ENCODE measurements at regions not wholly inside any gene's neighbourhood (a gene's known extent, or its start where the extent isn't known, plus 50 kb on each side); places are given as distances from the start of the nearest gene placed in this dataset.

DNA sequence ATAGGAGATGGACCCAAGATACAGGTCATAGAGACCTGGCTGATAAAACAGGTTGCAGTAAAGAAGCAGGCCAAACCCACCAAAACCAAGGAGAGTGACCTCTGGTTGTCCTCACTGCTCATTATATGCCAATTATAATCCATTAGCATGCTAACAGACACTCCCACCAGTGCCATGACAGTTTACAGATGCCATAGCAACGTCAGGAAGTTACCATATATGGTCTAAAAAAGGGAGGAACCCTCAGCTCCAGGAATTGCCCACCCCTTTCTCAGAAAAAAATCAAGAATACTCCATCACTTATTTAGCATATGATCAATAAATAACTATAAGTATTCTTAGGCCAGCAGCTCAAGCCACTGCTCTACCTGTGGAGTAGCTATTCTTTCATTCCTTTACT, 574.7 kb upstream of the ID2 start:
- Histone ChIP-seq H3K4me1 (no peaks in the 10 kb centered on the region), H3K9me3 (no peaks in the 10 kb centered on the region), H3K4me3 (no peak overlapping the region), H3K27ac (no peak overlapping the region), H3K27me3 (peaks cover 0 to 2% (median 0%) of the 10 kb centered on the region in 3 donors), H3K36me3 (no peaks in the 10 kb centered on the region)
- no peak for ATAC-seq
- in situ Hi-C loops (cut with MboI; ENCODE audit: low sequenced_read_pairs in 4 of 4) = no loop called here
- DNase-seq = no peak
- TF ChIP-seq POLR2A (IDR thresholded peaks at IDR 0.05) = no peak
- TF ChIP-seq, protein P1, sequence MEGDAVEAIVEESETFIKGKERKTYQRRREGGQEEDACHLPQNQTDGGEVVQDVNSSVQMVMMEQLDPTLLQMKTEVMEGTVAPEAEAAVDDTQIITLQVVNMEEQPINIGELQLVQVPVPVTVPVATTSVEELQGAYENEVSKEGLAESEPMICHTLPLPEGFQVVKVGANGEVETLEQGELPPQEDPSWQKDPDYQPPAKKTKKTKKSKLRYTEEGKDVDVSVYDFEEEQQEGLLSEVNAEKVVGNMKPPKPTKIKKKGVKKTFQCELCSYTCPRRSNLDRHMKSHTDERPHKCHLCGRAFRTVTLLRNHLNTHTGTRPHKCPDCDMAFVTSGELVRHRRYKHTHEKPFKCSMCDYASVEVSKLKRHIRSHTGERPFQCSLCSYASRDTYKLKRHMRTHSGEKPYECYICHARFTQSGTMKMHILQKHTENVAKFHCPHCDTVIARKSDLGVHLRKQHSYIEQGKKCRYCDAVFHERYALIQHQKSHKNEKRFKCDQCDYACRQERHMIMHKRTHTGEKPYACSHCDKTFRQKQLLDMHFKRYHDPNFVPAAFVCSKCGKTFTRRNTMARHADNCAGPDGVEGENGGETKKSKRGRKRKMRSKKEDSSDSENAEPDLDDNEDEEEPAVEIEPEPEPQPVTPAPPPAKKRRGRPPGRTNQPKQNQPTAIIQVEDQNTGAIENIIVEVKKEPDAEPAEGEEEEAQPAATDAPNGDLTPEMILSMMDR (IDR thresholded peaks at IDR 0.05 in 4 of 5, conservative IDR thresholded peaks at IDR 0.05 in 1 of 5) = no peak
- intact Hi-C loops (cut with DNase I; ENCODE audit: low total_unique reads) = no loop called here

DNA sequence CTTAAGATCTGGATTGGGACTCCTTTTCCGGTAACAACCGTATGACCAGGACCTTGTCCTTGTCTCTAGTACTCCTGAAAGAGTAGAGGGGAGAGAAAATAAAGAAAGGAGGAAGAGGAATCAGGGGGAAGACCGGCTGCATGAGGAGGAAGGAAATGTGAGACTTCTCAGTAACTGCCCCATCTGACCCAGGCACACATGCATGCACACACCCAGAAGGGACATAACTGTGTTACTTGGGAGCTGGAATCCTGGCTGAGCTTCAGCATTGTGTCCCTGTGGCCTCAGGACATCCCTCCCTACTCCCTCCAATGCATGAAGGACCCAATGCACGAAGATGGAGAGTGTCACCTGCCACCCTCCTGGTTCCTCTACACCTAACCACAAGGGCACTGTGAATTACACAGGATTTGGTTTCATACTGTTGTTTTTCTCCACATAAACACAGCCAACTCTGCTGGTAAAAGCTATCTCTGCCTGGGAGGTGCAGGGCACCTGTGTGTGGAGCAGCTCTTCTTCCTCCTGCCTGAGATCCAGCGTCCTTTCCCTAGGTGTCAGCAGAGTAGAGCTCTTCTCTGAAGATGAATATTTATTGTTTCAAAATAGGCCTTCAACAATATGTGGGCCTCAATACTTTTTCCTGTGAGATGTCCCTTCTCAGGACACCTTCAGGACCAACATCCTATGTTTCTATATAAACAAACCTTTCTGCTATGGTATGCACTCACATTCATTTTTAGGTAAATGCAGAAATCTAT, 574.1 kb upstream of the ID2 start:
- no peak for ATAC-seq
- H3K27me3 ChIP-seq = peaks cover 0 to 2% (median 0%) of the 10 kb centered on the region in 3 donors
- in situ Hi-C loops (cut with MboI; ENCODE audit: low sequenced_read_pairs in 4 of 4) (no loop called here), intact Hi-C loops (cut with DNase I; ENCODE audit: low total_unique reads) (no loop called here)
- H3K36me3 ChIP-seq = no peaks in the 10 kb centered on the region
- no peaks in the 10 kb centered on the region for H3K9me3 ChIP-seq
- H3K4me3 ChIP-seq = no peak overlapping the region
- no peak for DNase-seq
- TF ChIP-seq POLR2A (IDR thresholded peaks at IDR 0.05) = no peak
- TF ChIP-seq, protein P1 (IDR thresholded peaks at IDR 0.05 in 4 of 5, conservative IDR thresholded peaks at IDR 0.05 in 1 of 5) = no peak
- no peaks in the 10 kb centered on the region for H3K4me1 ChIP-seq
- no peak overlapping the region for H3K27ac ChIP-seq

DNA sequence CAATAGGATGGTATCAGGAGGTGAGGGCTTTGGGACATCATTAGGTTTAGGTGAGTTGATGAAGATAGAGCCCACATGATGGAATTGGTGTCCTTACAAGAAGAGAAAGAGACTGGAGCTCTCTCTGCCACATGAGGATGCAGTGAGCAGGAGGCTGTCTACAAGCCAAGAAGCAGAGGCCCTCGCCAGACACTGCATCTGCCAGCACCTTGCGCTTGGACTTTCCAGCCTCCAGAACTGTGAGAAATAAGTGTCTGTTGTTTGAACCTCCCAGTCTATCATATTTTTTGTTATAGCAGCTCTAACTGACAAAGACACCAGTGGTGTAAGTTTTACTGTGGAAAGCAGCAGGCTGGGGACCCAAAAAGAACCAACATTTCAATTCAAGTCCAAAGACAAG, 571.1 kb upstream of the ID2 start:
- no peak for ATAC-seq
- intact Hi-C loops (cut with DNase I; ENCODE audit: low total_unique reads) (no loop called here), in situ Hi-C loops (cut with MboI; ENCODE audit: low sequenced_read_pairs in 4 of 4) (no loop called here)
- Histone ChIP-seq H3K4me1 (no peaks in the 10 kb centered on the region), H3K27ac (no peak overlapping the region), H3K4me3 (no peak overlapping the region), H3K27me3 (peaks cover 0 to 2% (median 0%) of the 10 kb centered on the region in 3 donors), H3K9me3 (no peaks in the 10 kb centered on the region), H3K36me3 (no peaks in the 10 kb centered on the region)
- TF ChIP-seq, protein P1 (IDR thresholded peaks at IDR 0.05 in 4 of 5, conservative IDR thresholded peaks at IDR 0.05 in 1 of 5) = no peak
- no peak for TF ChIP-seq POLR2A (IDR thresholded peaks at IDR 0.05)
- DNase-seq = no peak

DNA sequence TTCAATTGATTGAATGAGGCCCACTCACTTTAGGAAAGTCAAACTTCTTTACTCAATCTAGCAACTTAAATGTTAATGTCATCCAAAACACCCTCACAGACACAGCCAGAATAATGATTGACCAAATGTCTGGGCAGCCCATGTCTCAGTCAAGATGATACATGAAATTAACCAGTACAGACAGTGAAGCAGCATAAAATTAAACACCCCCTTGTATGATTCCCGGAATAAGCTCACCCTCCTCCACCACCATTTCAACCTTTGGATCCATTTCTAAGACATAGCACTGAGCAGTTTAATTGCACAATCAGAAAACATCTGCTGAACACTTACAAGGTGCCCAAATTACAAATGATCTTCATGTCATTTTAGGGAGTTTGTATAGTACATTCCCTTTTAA, 570.7 kb upstream of the ID2 start:
- H3K27ac ChIP-seq = no peak overlapping the region
- H3K4me3 ChIP-seq = no peak overlapping the region
- in situ Hi-C loops (cut with MboI; ENCODE audit: low sequenced_read_pairs in 4 of 4) = no loop called here
- no peaks in the 10 kb centered on the region for H3K9me3 ChIP-seq
- TF ChIP-seq, protein P1 (IDR thresholded peaks at IDR 0.05 in 4 of 5, conservative IDR thresholded peaks at IDR 0.05 in 1 of 5) = no peak
- TF ChIP-seq POLR2A (IDR thresholded peaks at IDR 0.05) = no peak
- no peak for ATAC-seq
- intact Hi-C loops (cut with DNase I; ENCODE audit: low total_unique reads) = no loop called here
- no peaks in the 10 kb centered on the region for H3K4me1 ChIP-seq
- no peaks in the 10 kb centered on the region for H3K36me3 ChIP-seq
- DNase-seq = no peak
- peaks cover 0 to 2% (median 0%) of the 10 kb centered on the region in 3 donors for H3K27me3 ChIP-seq

DNA sequence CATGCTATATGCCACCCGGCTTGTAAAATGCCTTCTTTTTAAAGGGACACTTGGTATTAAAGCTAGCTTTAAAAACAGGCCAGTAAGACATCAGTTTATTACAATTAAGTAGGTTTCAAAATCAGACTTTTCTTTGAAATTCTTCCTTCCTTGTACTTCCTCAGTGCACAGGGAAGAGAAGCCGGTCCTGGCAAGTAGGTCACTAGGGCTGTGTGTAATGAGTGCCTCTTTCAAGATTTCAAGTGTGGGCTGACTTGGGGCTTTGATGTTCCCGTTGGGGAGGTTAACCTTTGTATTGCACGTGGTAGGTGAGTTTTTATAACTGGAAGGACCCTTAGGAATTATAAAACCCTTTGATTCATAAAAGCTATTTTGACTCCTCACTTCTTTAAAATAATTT, 566.4 kb upstream of the ID2 start:
- no peak for ATAC-seq
- no peaks in the 10 kb centered on the region for H3K4me1 ChIP-seq
- no peak overlapping the region for H3K4me3 ChIP-seq
- no peak overlapping the region for H3K27ac ChIP-seq
- no peaks in the 10 kb centered on the region for H3K27me3 ChIP-seq
- no peak for DNase-seq
- in situ Hi-C loops (cut with MboI; ENCODE audit: low sequenced_read_pairs in 4 of 4) (no loop called here), intact Hi-C loops (cut with DNase I; ENCODE audit: low total_unique reads) (no loop called here)
- no peaks in the 10 kb centered on the region for H3K9me3 ChIP-seq
- no peaks in the 10 kb centered on the region for H3K36me3 ChIP-seq
- TF ChIP-seq, protein P1 (IDR thresholded peaks at IDR 0.05 in 4 of 5, conservative IDR thresholded peaks at IDR 0.05 in 1 of 5) = no peak
- no peak for TF ChIP-seq POLR2A (IDR thresholded peaks at IDR 0.05)
